ENCODE measurements at regions not wholly inside any gene's neighbourhood (a gene's known extent, or its start where the extent isn't known, plus 50 kb on each side); places are given as distances from the start of the nearest gene placed in this dataset.

DNA sequence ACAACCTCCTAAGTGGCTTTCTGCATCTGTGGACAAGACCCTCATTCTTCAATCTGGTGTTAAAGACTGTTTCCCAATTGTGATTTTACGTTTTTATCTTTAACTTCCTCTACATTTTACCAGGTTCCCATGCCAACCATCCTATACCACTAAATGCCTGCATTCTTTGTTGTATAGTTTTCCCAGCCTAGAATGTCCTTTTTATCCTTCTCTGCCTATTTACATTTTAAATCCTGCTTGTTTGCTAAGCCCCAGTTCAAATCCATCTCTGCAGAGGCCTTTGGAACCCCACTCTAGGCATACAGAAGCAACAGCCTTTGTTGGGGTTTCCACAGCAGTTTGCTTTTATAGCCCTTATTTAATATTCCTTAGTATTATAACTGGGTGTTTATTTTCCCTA is 325.1 kb upstream of the DDHD1 start:
- no peaks in the 10 kb centered on the region for H3K27me3 ChIP-seq (replicated peaks in 1 of 4; ENCODE audit: control insufficient read depth in 3 of 4, extremely low read depth in 1 of 4, insufficient read depth in 3 of 4, low read length in 3 of 4)
- H4K5ac ChIP-seq (ENCODE audit: insufficient read length, low read depth, low read length): no peak overlapping the region
- H3K4me1 ChIP-seq (replicated peaks in 1 of 4; ENCODE audit: control insufficient read depth in 3 of 4, insufficient read depth in 4 of 4, low read length in 3 of 4): no peaks in the 10 kb centered on the region
- no peak overlapping the region for H3K4me2 ChIP-seq (ENCODE audit: insufficient read depth in 1 of 2, low read depth in 2 of 2, low read length in 2 of 2)
- no peak overlapping the region for H3K4ac ChIP-seq (replicated peaks; ENCODE audit: insufficient read length, low read depth, low read length)
- FAIRE-seq (no peak), DNase-seq (ENCODE audit: low read depth in 1 of 2, low spot score in 2 of 2) (no peak)
- H3K4me3 ChIP-seq (ENCODE audit: extremely low read depth in 1 of 4, insufficient read depth in 2 of 4, low read depth in 3 of 4, low read length in 4 of 4): no peak overlapping the region
- no peak overlapping the region for H2BK15ac ChIP-seq (ENCODE audit: low read length)
- no peak overlapping the region for H2BK20ac ChIP-seq (ENCODE audit: low read length)
- no peak overlapping the region for H2BK5ac ChIP-seq (ENCODE audit: low read depth, low read length)
- H2AFZ ChIP-seq (ENCODE audit: low read length): no peak overlapping the region
- no peaks in the 10 kb centered on the region for H3K79me2 ChIP-seq (ENCODE audit: control insufficient read depth in 1 of 2, insufficient read depth in 2 of 2, low read length in 2 of 2)
- H3K56ac ChIP-seq (replicated peaks; ENCODE audit: insufficient read length, low read depth, low read length): no peak overlapping the region
- ChIA-PET CTCF (ENCODE audit: partially characterized antibody) (interaction anchor here (0.6 kb wide), 2 partner anchors 17 to 26 kb away, joined by 3 read pairs; no protein-coding TSS in a partner anchor), POLR2A (ENCODE audit: partially characterized antibody) (no interaction called here)
- H3K23ac ChIP-seq (ENCODE audit: insufficient read length): no peak overlapping the region
- no peaks in the 10 kb centered on the region for H3K23me2 ChIP-seq (ENCODE audit: low read depth, low read length)
- no peak overlapping the region for H2AK5ac ChIP-seq (ENCODE audit: low read depth, low read length)
- H2BK12ac ChIP-seq (ENCODE audit: low read depth, low read length): no peak overlapping the region
- H3K9ac ChIP-seq (replicated peaks in 1 of 4; ENCODE audit: extremely low read depth in 1 of 4, low read depth in 3 of 4, low read length in 3 of 4): no peak overlapping the region
- H4K91ac ChIP-seq (replicated peaks; ENCODE audit: insufficient read length, low read length): no peak overlapping the region
- no peak overlapping the region for H3K18ac ChIP-seq (ENCODE audit: extremely low read depth, low read length)
- no peak overlapping the region for H3K27ac ChIP-seq (ENCODE audit: low read depth, low read length)
- H4K8ac ChIP-seq (ENCODE audit: extremely low read depth, insufficient read depth, low read length): no peak overlapping the region
- no peak overlapping the region for H2BK120ac ChIP-seq (replicated peaks; ENCODE audit: low read depth, low read length)
- H3K79me1 ChIP-seq (ENCODE audit: low read depth, low read length): no peaks in the 10 kb centered on the region
- H4K20me1 ChIP-seq (replicated peaks in 1 of 2; ENCODE audit: control insufficient read depth in 1 of 2, insufficient read depth in 2 of 2, low read length in 2 of 2): no peaks in the 10 kb centered on the region
- no peaks in the 10 kb centered on the region for H3K36me3 ChIP-seq (ENCODE audit: control insufficient read depth in 2 of 4, insufficient read depth in 4 of 4, low read length in 3 of 4)
- H3K9me3 ChIP-seq (ENCODE audit: insufficient read depth in 2 of 2, low read depth in 1 of 2, low read length in 1 of 2): peaks cover 16 to 17% of the 10 kb centered on the region in 2 experiments
- WGBS, 2 experiments (ENCODE audit: extremely low coverage in 1 of 2, insufficient coverage in 1 of 2, insufficient read length in 1 of 2, insufficient replicate concordance in 2 of 2, low coverage in 1 of 2, low lambda C conversion rate in 2 of 2, missing lambda C conversion rate in 1 of 2): 68% methylated on average over 1 of the region's 1 CpG; no CpG with 5 or more reads in 1 of the 2 experiments
- no peak overlapping the region for H3K14ac ChIP-seq (ENCODE audit: insufficient read length)
- TF ChIP-seq NANOG (IDR thresholded peaks at IDR 0.05; ENCODE audit: insufficient read depth, low read depth, low read length, poor library complexity, severe bottlenecking) (no peak), BRCA1 (IDR thresholded peaks at IDR 0.05; ENCODE audit: low read depth, low read length) (no peak), SAP30 (IDR thresholded peaks at IDR 0.05; ENCODE audit: insufficient read depth, insufficient replicate concordance, low read length) (no peak), RXRA (IDR thresholded peaks at IDR 0.05; ENCODE audit: insufficient read depth, low read depth, low read length) (no peak), SIX5 (IDR thresholded peaks at IDR 0.05; ENCODE audit: low read depth, low read length) (no peak), BACH1 (IDR thresholded peaks at IDR 0.05; ENCODE audit: low read length) (no peak)
- TF ChIP-seq, protein P1, sequence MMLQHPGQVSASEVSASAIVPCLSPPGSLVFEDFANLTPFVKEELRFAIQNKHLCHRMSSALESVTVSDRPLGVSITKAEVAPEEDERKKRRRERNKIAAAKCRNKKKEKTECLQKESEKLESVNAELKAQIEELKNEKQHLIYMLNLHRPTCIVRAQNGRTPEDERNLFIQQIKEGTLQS (IDR thresholded peaks at IDR 0.05; ENCODE audit: insufficient read depth, low read depth, low read length): no peak

Data from H1 (cell line).